ENCODE measurements at regions not wholly inside any gene's neighbourhood (a gene's known extent, or its start where the extent isn't known, plus 50 kb on each side); places are given as distances from the start of the nearest gene placed in this dataset.

- peaks cover 7% of the 10 kb centered on the region for H3K4me1 ChIP-seq (ENCODE audit: control insufficient read depth, insufficient read depth, low read length, unreplicated experiment)
- no peaks in the 10 kb centered on the region for H3K27me3 ChIP-seq (ENCODE audit: insufficient read depth, low read length)
- no peak overlapping the region for H3K27ac ChIP-seq (ENCODE audit: low read depth, low read length)
- H3K79me2 ChIP-seq (ENCODE audit: control insufficient read depth, insufficient read depth, low read length, unreplicated experiment): no peaks in the 10 kb centered on the region
- no peak overlapping the region for H3K4me3 ChIP-seq (ENCODE audit: low read depth, low read length)
- no peak overlapping the region for H2AFZ ChIP-seq (ENCODE audit: low read length, unreplicated experiment)
- peaks cover 4% of the 10 kb centered on the region; the same call in 1 of the 2 replicates for H3K36me3 ChIP-seq (ENCODE audit: insufficient read depth, low read length)
Observed at GRCh38 chr16:27725236-27726000, 175.5 kb downstream of the KATNIP start.

GRCh38 chr16:27726621-27727261 is 176.8 kb downstream of the KATNIP start:
- H3K36me3 ChIP-seq (ENCODE audit: insufficient read depth, low read length): peaks cover 4% of the 10 kb centered on the region; the same call in 1 of the 2 replicates
- no peak overlapping the region for H3K4me3 ChIP-seq (ENCODE audit: low read depth, low read length)
- no peak overlapping the region for H2AFZ ChIP-seq (ENCODE audit: low read length, unreplicated experiment)
- no peaks in the 10 kb centered on the region for H3K79me2 ChIP-seq (ENCODE audit: control insufficient read depth, insufficient read depth, low read length, unreplicated experiment)
- no peak overlapping the region for H3K27ac ChIP-seq (ENCODE audit: low read depth, low read length)
- no peaks in the 10 kb centered on the region for H3K27me3 ChIP-seq (ENCODE audit: insufficient read depth, low read length)
- H3K4me1 ChIP-seq (ENCODE audit: control insufficient read depth, insufficient read depth, low read length, unreplicated experiment): peaks cover under 1% of the 10 kb centered on the region

DNA sequence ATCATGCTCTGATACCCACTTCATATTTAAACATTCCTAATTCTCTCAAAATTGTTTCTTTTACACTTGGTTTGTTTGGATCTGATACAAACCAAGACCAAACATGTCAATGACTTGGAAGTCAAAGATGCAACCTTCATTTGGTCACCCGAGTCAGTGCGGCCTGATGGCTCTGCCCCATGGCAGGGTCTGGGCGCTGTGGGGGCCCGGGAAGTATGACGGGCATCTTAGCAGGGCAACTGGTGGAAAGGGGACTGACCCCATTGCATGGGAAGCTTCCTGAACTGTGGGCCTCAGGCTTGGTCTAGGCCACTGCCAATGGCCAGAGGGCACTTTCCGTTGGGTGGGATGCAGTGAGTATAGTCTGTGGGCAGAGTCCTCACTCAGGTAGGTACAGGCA is 178.0 kb downstream of the KATNIP start:
- no peaks in the 10 kb centered on the region for H3K79me2 ChIP-seq (ENCODE audit: control insufficient read depth, insufficient read depth, low read length, unreplicated experiment)
- peaks cover 4% of the 10 kb centered on the region; the same call in 1 of the 2 replicates for H3K36me3 ChIP-seq (ENCODE audit: insufficient read depth, low read length)
- no peak overlapping the region for H3K27ac ChIP-seq (ENCODE audit: low read depth, low read length)
- H2AFZ ChIP-seq (ENCODE audit: low read length, unreplicated experiment): no peak overlapping the region
- H3K4me3 ChIP-seq (ENCODE audit: low read depth, low read length): no peak overlapping the region
- no peaks in the 10 kb centered on the region for H3K27me3 ChIP-seq (ENCODE audit: insufficient read depth, low read length)
- H3K4me1 ChIP-seq (ENCODE audit: control insufficient read depth, insufficient read depth, low read length, unreplicated experiment): no peaks in the 10 kb centered on the region

- no peak overlapping the region for H3K27ac ChIP-seq (ENCODE audit: low read depth, low read length)
- H3K4me3 ChIP-seq (ENCODE audit: low read depth, low read length): no peak overlapping the region
- H3K4me1 ChIP-seq (ENCODE audit: control insufficient read depth, insufficient read depth, low read length, unreplicated experiment): no peaks in the 10 kb centered on the region
- no peaks in the 10 kb centered on the region for H3K27me3 ChIP-seq (ENCODE audit: insufficient read depth, low read length)
- H3K79me2 ChIP-seq (ENCODE audit: control insufficient read depth, insufficient read depth, low read length, unreplicated experiment): no peaks in the 10 kb centered on the region
- peaks cover 4% of the 10 kb centered on the region; the same call in 1 of the 2 replicates for H3K36me3 ChIP-seq (ENCODE audit: insufficient read depth, low read length)
- no peak overlapping the region for H2AFZ ChIP-seq (ENCODE audit: low read length, unreplicated experiment)
Observed at GRCh38 chr16:27728691-27729090, 178.7 kb downstream of the KATNIP start.

DNA sequence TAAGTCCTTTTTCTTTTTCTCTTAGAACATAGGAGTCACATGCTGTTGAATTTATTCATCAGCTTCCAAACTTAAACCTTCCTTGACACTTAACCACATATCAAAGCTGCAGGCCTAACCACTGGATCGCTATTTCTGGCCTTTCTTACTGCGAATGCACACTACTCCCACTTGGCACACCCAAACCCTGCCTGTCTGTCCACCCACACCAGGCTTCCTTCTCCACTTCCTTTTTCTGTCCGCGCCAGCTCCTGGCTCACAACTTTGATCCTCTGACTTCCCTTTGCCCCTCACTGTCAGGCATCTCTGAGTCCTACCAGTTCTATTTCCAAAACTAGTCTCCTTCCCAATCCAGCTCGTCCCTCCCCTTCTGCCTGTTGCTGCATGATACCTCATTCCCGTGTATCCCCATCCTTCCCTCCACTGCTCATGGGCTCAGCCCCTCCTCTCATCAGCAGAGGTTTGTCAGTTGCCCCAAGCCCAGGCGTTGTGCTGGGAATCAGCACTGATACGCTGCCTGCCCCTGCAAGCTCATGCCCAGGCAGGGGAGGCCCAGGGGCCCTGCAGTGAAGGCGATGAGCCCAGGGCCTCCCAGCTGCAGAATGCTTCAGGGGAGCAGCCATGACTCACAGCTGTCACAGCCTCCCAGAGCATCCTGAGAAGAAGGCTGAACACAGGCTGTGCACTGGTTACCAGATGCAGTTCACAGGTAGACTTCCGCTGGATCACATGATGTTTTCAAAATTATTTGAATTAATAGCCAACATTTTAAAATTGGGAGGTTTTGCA is 179.8 kb downstream of the KATNIP start:
- Histone ChIP-seq H3K4me3 (ENCODE audit: low read depth, low read length) (no peak overlapping the region), H3K4me1 (ENCODE audit: control insufficient read depth, insufficient read depth, low read length, unreplicated experiment) (no peaks in the 10 kb centered on the region), H3K79me2 (ENCODE audit: control insufficient read depth, insufficient read depth, low read length, unreplicated experiment) (no peaks in the 10 kb centered on the region), H3K36me3 (ENCODE audit: insufficient read depth, low read length) (peaks cover 4% of the 10 kb centered on the region; the same call in 1 of the 2 replicates), H2AFZ (ENCODE audit: low read length, unreplicated experiment) (no peak overlapping the region), H3K27ac (ENCODE audit: low read depth, low read length) (no peak overlapping the region), H3K27me3 (ENCODE audit: insufficient read depth, low read length) (no peaks in the 10 kb centered on the region)

GRCh38 chr16:27730661-27731210 is 180.8 kb downstream of the KATNIP start:
- Histone ChIP-seq H3K27ac (ENCODE audit: low read depth, low read length) (no peak overlapping the region), H3K36me3 (ENCODE audit: insufficient read depth, low read length) (peaks cover 4% of the 10 kb centered on the region; the same call in 1 of the 2 replicates), H2AFZ (ENCODE audit: low read length, unreplicated experiment) (no peak overlapping the region), H3K27me3 (ENCODE audit: insufficient read depth, low read length) (no peaks in the 10 kb centered on the region), H3K4me3 (ENCODE audit: low read depth, low read length) (no peak overlapping the region), H3K4me1 (ENCODE audit: control insufficient read depth, insufficient read depth, low read length, unreplicated experiment) (no peaks in the 10 kb centered on the region), H3K79me2 (ENCODE audit: control insufficient read depth, insufficient read depth, low read length, unreplicated experiment) (no peaks in the 10 kb centered on the region)

GRCh38 chr16:27735031-27735430 is 185.1 kb downstream of the KATNIP start:
- Histone ChIP-seq H2AFZ (ENCODE audit: low read length, unreplicated experiment) (no peak overlapping the region), H3K4me3 (ENCODE audit: low read depth, low read length) (no peak overlapping the region), H3K27me3 (ENCODE audit: insufficient read depth, low read length) (no peaks in the 10 kb centered on the region), H3K4me1 (ENCODE audit: control insufficient read depth, insufficient read depth, low read length, unreplicated experiment) (no peaks in the 10 kb centered on the region), H3K36me3 (ENCODE audit: insufficient read depth, low read length) (no peaks in the 10 kb centered on the region; the same call in 1 of the 2 replicates), H3K27ac (ENCODE audit: low read depth, low read length) (no peak overlapping the region), H3K79me2 (ENCODE audit: control insufficient read depth, insufficient read depth, low read length, unreplicated experiment) (no peaks in the 10 kb centered on the region)

- no peaks in the 10 kb centered on the region; the same call in 1 of the 2 replicates for H3K36me3 ChIP-seq (ENCODE audit: insufficient read depth, low read length)
- no peak overlapping the region for H3K4me3 ChIP-seq (ENCODE audit: low read depth, low read length)
- H3K79me2 ChIP-seq (ENCODE audit: control insufficient read depth, insufficient read depth, low read length, unreplicated experiment): no peaks in the 10 kb centered on the region
- H2AFZ ChIP-seq (ENCODE audit: low read length, unreplicated experiment): no peak overlapping the region
- H3K27me3 ChIP-seq (ENCODE audit: insufficient read depth, low read length): no peaks in the 10 kb centered on the region
- H3K27ac ChIP-seq (ENCODE audit: low read depth, low read length): no peak overlapping the region
- no peaks in the 10 kb centered on the region for H3K4me1 ChIP-seq (ENCODE audit: control insufficient read depth, insufficient read depth, low read length, unreplicated experiment)
Observed at GRCh38 chr16:27736431-27736830, 186.5 kb downstream of the KATNIP start.

GRCh38 chr16:27737513-27737912 is 187.6 kb downstream of the KATNIP start:
- no peak overlapping the region for H3K4me3 ChIP-seq (ENCODE audit: low read depth, low read length)
- H3K4me1 ChIP-seq (ENCODE audit: control insufficient read depth, insufficient read depth, low read length, unreplicated experiment): no peaks in the 10 kb centered on the region
- H2AFZ ChIP-seq (ENCODE audit: low read length, unreplicated experiment): no peak overlapping the region
- no peak overlapping the region for H3K27ac ChIP-seq (ENCODE audit: low read depth, low read length)
- no peaks in the 10 kb centered on the region; the same call in 1 of the 2 replicates for H3K36me3 ChIP-seq (ENCODE audit: insufficient read depth, low read length)
- H3K79me2 ChIP-seq (ENCODE audit: control insufficient read depth, insufficient read depth, low read length, unreplicated experiment): no peaks in the 10 kb centered on the region
- H3K27me3 ChIP-seq (ENCODE audit: insufficient read depth, low read length): no peaks in the 10 kb centered on the region

All from ACC112 (cell line).